Body of pancreas (tissue), 4 donors: ENCODE measurements at regions not wholly inside any gene's neighbourhood (a gene's known extent, or its start where the extent isn't known, plus 50 kb on each side); places are given as distances from the start of the nearest gene placed in this dataset.

ENCODE experiments used
- POLR2A ChIP-seq, 3 donors: fragments of 450-650 bp; IDR thresholded peaks; one replicate each; pipeline ENCODE4 v1.6.1; 2016; ENCODE audit warnings: antibody characterized with exemption in 3 of 3, mild to moderate bottlenecking in 2 of 3
- TF ChIP-seq, protein P1 (sequence below), 7 experiments: fragments of 450-650 bp in 4 of 7; fragments of 200-600 bp in 3 of 7; sonication (generic) in 3 of 7; IDR thresholded peaks; one replicate each; pipeline ENCODE4 v1.5.1; 2016 to 2019; ENCODE audit warnings: antibody characterized with exemption in 7 of 7

DNA sequence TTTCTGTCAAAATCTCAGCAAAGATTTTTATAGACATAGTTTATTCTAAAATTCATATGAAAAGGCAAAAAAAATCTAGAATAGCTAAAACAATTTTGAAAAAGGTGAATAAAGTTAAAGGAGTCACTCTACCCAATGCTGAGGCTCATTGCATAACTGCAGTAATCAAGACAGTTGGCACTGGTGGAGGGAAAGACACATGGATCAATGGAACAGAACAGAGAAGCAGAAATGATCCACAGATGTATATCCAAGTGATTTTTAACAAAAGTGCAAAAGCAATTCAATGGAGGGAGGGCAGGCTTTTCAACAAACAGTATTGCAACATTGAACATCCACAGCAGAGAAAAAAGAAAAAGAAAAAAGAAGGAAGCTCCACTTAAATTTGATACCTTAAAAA is 162.8 kb downstream of the RBM43 start:
- TF ChIP-seq POLR2A (IDR thresholded peaks at IDR 0.05) = no peak
- TF ChIP-seq, protein P1, sequence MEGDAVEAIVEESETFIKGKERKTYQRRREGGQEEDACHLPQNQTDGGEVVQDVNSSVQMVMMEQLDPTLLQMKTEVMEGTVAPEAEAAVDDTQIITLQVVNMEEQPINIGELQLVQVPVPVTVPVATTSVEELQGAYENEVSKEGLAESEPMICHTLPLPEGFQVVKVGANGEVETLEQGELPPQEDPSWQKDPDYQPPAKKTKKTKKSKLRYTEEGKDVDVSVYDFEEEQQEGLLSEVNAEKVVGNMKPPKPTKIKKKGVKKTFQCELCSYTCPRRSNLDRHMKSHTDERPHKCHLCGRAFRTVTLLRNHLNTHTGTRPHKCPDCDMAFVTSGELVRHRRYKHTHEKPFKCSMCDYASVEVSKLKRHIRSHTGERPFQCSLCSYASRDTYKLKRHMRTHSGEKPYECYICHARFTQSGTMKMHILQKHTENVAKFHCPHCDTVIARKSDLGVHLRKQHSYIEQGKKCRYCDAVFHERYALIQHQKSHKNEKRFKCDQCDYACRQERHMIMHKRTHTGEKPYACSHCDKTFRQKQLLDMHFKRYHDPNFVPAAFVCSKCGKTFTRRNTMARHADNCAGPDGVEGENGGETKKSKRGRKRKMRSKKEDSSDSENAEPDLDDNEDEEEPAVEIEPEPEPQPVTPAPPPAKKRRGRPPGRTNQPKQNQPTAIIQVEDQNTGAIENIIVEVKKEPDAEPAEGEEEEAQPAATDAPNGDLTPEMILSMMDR (IDR thresholded peaks at IDR 0.05) = no peak
